ENCODE measurements at regions not wholly inside any gene's neighbourhood (a gene's known extent, or its start where the extent isn't known, plus 50 kb on each side); places are given as distances from the start of the nearest gene placed in this dataset.

GRCh38 chr7:57198801-57199200 is 66.6 kb upstream of the ZNF479 start:
- Histone ChIP-seq H3K9me3 (no peaks in the 10 kb centered on the region), H3K27me3 (no peaks in the 10 kb centered on the region), H3K36me3 (no peaks in the 10 kb centered on the region), H3K27ac (no peak overlapping the region), H3K4me1 (no peaks in the 10 kb centered on the region), H3K4me3 (no peak overlapping the region)
- ATAC-seq (no peak), FAIRE-seq (no peak), DNase-seq (peak in 1 of 6 donors; percentile 10)
- intact Hi-C loops (cut with DNase I): no loop called here
- TF ChIP-seq CTCF (IDR thresholded peaks at IDR 0.05): no peak
- WGBS, 2 donors: 78 to 86% methylated on average over 9 of the region's 9 CpGs

- FAIRE-seq (no peak), DNase-seq (peak in 2 of 6 donors; percentile 7), ATAC-seq (no peak)
- WGBS, 2 donors: 64 to 81% methylated on average over 7 of the region's 7 CpGs
- intact Hi-C loops (cut with DNase I): no loop called here
- no peaks in the 10 kb centered on the region for H3K4me1 ChIP-seq
- no peak for TF ChIP-seq CTCF (IDR thresholded peaks at IDR 0.05)
- H3K4me3 ChIP-seq: no peak overlapping the region
- H3K27ac ChIP-seq: no peak overlapping the region
- no peaks in the 10 kb centered on the region for H3K9me3 ChIP-seq
- H3K27me3 ChIP-seq: no peaks in the 10 kb centered on the region
- H3K36me3 ChIP-seq: no peaks in the 10 kb centered on the region
Observed at GRCh38 chr7:57199252-57199651, 67.0 kb upstream of the ZNF479 start.

- Histone ChIP-seq H3K27me3 (no peaks in the 10 kb centered on the region), H3K4me1 (no peaks in the 10 kb centered on the region), H3K9me3 (no peaks in the 10 kb centered on the region), H3K36me3 (no peaks in the 10 kb centered on the region), H3K27ac (no peak overlapping the region), H3K4me3 (no peak overlapping the region)
- no peak for FAIRE-seq
- DNase-seq: peak in 2 of 6 donors; percentile 28 to 33
- no peak for ATAC-seq
- intact Hi-C loops (cut with DNase I): no loop called here
- WGBS, 2 donors: 72 to 85% methylated on average over 14 of the region's 14 CpGs
- no peak for TF ChIP-seq CTCF (IDR thresholded peaks at IDR 0.05)
Observed at GRCh38 chr7:57201021-57201894, 69.0 kb upstream of the ZNF479 start.

- no peak for TF ChIP-seq CTCF (IDR thresholded peaks at IDR 0.05)
- H3K9me3 ChIP-seq: no peaks in the 10 kb centered on the region
- H3K27ac ChIP-seq: no peak overlapping the region
- WGBS, 2 donors: 73 to 75% methylated on average over 7 of the region's 7 CpGs
- H3K27me3 ChIP-seq: no peaks in the 10 kb centered on the region
- no peak for ATAC-seq
- intact Hi-C loops (cut with DNase I): no loop called here
- H3K36me3 ChIP-seq: no peaks in the 10 kb centered on the region
- H3K4me3 ChIP-seq: no peak overlapping the region
- peak in 1 of 6 donors; percentile 35 for DNase-seq
- no peak for FAIRE-seq
- H3K4me1 ChIP-seq: no peaks in the 10 kb centered on the region
Observed at GRCh38 chr7:57201895-57202210, 69.6 kb upstream of the ZNF479 start.

GRCh38 chr7:57202274-57202673 is 70.0 kb upstream of the ZNF479 start:
- peak in 1 of 6 donors; percentile 38 for DNase-seq
- Histone ChIP-seq H3K27me3 (no peaks in the 10 kb centered on the region), H3K4me3 (no peak overlapping the region), H3K4me1 (no peaks in the 10 kb centered on the region), H3K9me3 (no peaks in the 10 kb centered on the region), H3K27ac (no peak overlapping the region), H3K36me3 (no peaks in the 10 kb centered on the region)
- 62 to 68% methylated on average over 9 of the region's 9 CpGs for WGBS, 2 donors
- FAIRE-seq: no peak
- TF ChIP-seq CTCF (IDR thresholded peaks at IDR 0.05): no peak
- intact Hi-C loops (cut with DNase I): no loop called here
- ATAC-seq: no peak
